ENCODE measurements at regions not wholly inside any gene's neighbourhood (a gene's known extent, or its start where the extent isn't known, plus 50 kb on each side); places are given as distances from the start of the nearest gene placed in this dataset.

GRCh38 chr2:66805016-66805865, 370.3 kb downstream of the MEIS1 start:
- no peak overlapping the region for H3K4me3 ChIP-seq
- H3K4me1 ChIP-seq, result peaks cover 0 to 36% (median 24%) of the 10 kb centered on the region in 4 donors
- peak overlapping the region in 3 of 4 donors; percentile 35 to 57 (median 48) for H3K27ac ChIP-seq (replicated peaks in 1 of 4)
- WGBS, result 61% methylated on average over 8 of the region's 8 CpGs
- no peak for DNase-seq (ENCODE audit: extremely low spot score)
- H3K27me3 ChIP-seq, result no peaks in the 10 kb centered on the region
- intact Hi-C loops (cut with DNase I), result no loop called here
- H3K36me3 ChIP-seq, result no peaks in the 10 kb centered on the region
- H3K9me3 ChIP-seq, result no peaks in the 10 kb centered on the region
- TF ChIP-seq CTCF (IDR thresholded peaks at IDR 0.05) (no peak), EP300 (IDR thresholded peaks at IDR 0.05) (no peak), POLR2AphosphoS5 (IDR thresholded peaks at IDR 0.05) (peak in 1 of 2 donors; percentile 22), POLR2A (IDR thresholded peaks at IDR 0.05; ENCODE audit: low read depth) (no peak)

- no peak overlapping the region for H3K27ac ChIP-seq (replicated peaks in 1 of 4)
- H3K27me3 ChIP-seq, result no peaks in the 10 kb centered on the region
- DNase-seq (ENCODE audit: extremely low spot score), result no peak
- intact Hi-C loops (cut with DNase I), result no loop called here
- no peaks in the 10 kb centered on the region for H3K36me3 ChIP-seq
- TF ChIP-seq CTCF (IDR thresholded peaks at IDR 0.05) (no peak), EP300 (IDR thresholded peaks at IDR 0.05) (no peak), POLR2AphosphoS5 (IDR thresholded peaks at IDR 0.05) (no peak)
- no peak overlapping the region for H3K4me3 ChIP-seq
- no peaks in the 10 kb centered on the region for H3K9me3 ChIP-seq
- 64% methylated on average over 3 of the region's 3 CpGs for WGBS
- peaks cover 0 to 36% (median 24%) of the 10 kb centered on the region in 4 donors for H3K4me1 ChIP-seq
Measured at GRCh38 chr2:66805968-66806367, 371.0 kb downstream of the MEIS1 start.

GRCh38 chr2:66813525-66813924, 378.6 kb downstream of the MEIS1 start:
- Histone ChIP-seq H3K27ac (replicated peaks in 1 of 4) (peak overlapping the region; percentile 46 to 68 (median 52)), H3K9me3 (peaks cover 0 to under 1% (median 0%) of the 10 kb centered on the region in 4 donors), H3K4me1 (peaks cover 0 to 22% (median 17%) of the 10 kb centered on the region in 4 donors), H3K27me3 (no peaks in the 10 kb centered on the region), H3K4me3 (no peak overlapping the region), H3K36me3 (no peaks in the 10 kb centered on the region)
- WGBS, result 21% methylated on average over 1 of the region's 1 CpG
- intact Hi-C loops (cut with DNase I), result no loop called here
- no peak for TF ChIP-seq POLR2AphosphoS5 (IDR thresholded peaks at IDR 0.05)
- TF ChIP-seq POLR2A (IDR thresholded peaks at IDR 0.05; ENCODE audit: low read depth), result no peak
- TF ChIP-seq EP300 (IDR thresholded peaks at IDR 0.05), result no peak
- TF ChIP-seq CTCF (IDR thresholded peaks at IDR 0.05), result no peak
- no peak for DNase-seq (ENCODE audit: extremely low spot score)

- H3K4me1 ChIP-seq, result peaks cover 0 to 20% (median 15%) of the 10 kb centered on the region in 4 donors
- intact Hi-C loops (cut with DNase I), result no loop called here
- H3K4me3 ChIP-seq, result no peak overlapping the region
- no peaks in the 10 kb centered on the region for H3K27me3 ChIP-seq
- H3K27ac ChIP-seq (replicated peaks in 1 of 4), result peak overlapping the region; percentile 46 to 68 (median 52)
- H3K36me3 ChIP-seq, result no peaks in the 10 kb centered on the region
- H3K9me3 ChIP-seq, result peaks cover 0 to 3% (median 0%) of the 10 kb centered on the region in 4 donors
- DNase-seq (ENCODE audit: extremely low spot score), result no peak
- TF ChIP-seq CTCF (IDR thresholded peaks at IDR 0.05) (no peak), POLR2A (IDR thresholded peaks at IDR 0.05; ENCODE audit: low read depth) (no peak), EP300 (IDR thresholded peaks at IDR 0.05) (no peak), POLR2AphosphoS5 (IDR thresholded peaks at IDR 0.05) (no peak)
- 62% methylated on average over 2 of the region's 2 CpGs for WGBS
Measured at GRCh38 chr2:66813976-66814375, 379.1 kb downstream of the MEIS1 start.

Measured in esophagus muscularis mucosa (tissue), 4 donors.